Hepatocyte (in vitro differentiated cells): ENCODE measurements at regions not wholly inside any gene's neighbourhood (a gene's known extent, or its start where the extent isn't known, plus 50 kb on each side); places are given as distances from the start of the nearest gene placed in this dataset.

Experiments
- EZH2 ChIP-seq: fragments of 200-600 bp; sonication (generic); IDR thresholded peaks from 2 replicates; pipeline ENCODE4 v1.6.1; 2016; ENCODE audit warnings: antibody characterized with exemption, mild to moderate bottlenecking, borderline replicate concordance
- EZH2phosphoT487 ChIP-seq: fragments of 200-600 bp; sonication (generic); IDR thresholded peaks from one replicate; pipeline ENCODE4 v1.6.1; 2018; ENCODE audit warnings: antibody characterized with exemption, mild to moderate bottlenecking, low read depth, moderate library complexity; ENCODE audit not compliant: unreplicated experiment, severe bottlenecking
- TF ChIP-seq, protein P1 (sequence below): fragments of 200-600 bp; sonication (generic); IDR thresholded peaks from 2 replicates; pipeline ENCODE4 v1.5.1; 2016; ENCODE audit warnings: antibody characterized with exemption, mild to moderate bottlenecking; ENCODE audit not compliant: poor library complexity

DNA sequence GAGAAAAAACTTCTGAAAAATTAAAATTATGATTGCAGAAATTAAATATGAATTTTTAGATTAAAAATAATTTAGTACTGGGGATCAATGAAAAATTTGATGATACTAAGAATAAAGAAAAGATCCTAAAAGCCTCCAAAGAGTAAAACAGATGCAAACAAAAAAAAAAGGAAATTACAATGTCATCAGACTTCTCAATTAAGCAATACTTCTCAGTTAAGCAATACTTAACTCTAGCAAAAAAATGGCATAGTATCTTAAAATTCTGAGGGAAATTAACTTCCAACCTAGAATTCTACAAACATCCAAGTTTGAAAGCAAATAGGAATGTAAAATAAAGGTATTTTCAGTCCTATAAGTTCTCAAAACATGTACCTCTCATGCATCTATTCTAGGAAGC is 141.2 kb upstream of the INTU start:
- TF ChIP-seq, protein P1, sequence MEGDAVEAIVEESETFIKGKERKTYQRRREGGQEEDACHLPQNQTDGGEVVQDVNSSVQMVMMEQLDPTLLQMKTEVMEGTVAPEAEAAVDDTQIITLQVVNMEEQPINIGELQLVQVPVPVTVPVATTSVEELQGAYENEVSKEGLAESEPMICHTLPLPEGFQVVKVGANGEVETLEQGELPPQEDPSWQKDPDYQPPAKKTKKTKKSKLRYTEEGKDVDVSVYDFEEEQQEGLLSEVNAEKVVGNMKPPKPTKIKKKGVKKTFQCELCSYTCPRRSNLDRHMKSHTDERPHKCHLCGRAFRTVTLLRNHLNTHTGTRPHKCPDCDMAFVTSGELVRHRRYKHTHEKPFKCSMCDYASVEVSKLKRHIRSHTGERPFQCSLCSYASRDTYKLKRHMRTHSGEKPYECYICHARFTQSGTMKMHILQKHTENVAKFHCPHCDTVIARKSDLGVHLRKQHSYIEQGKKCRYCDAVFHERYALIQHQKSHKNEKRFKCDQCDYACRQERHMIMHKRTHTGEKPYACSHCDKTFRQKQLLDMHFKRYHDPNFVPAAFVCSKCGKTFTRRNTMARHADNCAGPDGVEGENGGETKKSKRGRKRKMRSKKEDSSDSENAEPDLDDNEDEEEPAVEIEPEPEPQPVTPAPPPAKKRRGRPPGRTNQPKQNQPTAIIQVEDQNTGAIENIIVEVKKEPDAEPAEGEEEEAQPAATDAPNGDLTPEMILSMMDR, result no peak
- TF ChIP-seq EZH2, result no peak
- TF ChIP-seq EZH2phosphoT487, result no peak
